ENCODE measurements at regions not wholly inside any gene's neighbourhood (a gene's known extent, or its start where the extent isn't known, plus 50 kb on each side); places are given as distances from the start of the nearest gene placed in this dataset.

DNA sequence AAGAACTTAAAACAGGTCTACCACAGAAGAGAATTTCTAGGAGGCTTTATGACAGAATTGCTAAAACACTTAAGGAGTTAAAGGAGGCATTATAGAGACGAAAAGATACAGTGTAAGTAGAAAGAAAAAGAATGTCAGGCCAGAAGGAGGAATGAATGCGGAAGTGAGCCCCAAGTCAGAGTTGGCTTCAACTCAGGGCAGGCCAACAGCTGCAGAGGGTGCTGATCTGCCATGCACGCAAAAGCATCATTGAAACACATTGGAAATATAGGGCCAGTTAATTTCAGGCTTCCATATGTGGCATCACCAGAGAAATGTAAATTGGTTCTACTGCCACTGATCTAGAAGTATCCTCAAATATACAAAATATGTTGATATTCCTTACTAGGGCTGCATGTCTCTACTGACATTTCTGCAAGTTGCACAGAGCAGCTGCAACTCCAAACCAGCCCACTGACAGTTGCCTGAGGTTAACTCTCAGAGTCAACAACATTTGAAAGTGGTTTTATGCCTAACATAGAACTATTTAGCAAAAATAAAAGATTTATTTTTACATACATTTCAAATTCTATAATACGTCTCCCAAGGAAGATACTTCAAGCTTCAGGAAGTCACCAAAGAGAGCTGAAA lies 324.1 kb downstream of the C11orf87 start:
- DNase-seq (ENCODE audit: low read depth in 2 of 3, low spot score in 1 of 3), result no peak

DNA sequence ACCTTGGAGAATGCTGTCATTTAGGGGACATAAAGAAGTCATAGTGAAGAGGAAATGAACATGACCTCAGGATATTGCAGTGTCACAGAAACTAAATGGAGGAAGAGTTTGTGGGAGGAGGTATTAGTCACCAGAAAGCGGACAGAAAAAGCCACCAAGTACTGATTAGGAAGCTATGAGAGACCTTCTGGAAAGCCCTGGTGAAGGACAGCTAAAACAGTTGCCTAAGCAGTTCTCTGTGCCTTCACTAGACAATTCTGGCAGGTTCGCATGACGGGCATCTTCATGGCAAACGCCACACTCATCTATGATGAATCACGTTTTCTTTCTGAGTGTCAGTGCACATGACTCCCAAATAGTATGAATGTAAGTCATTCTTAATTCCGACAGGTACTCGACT lies 325.8 kb downstream of the C11orf87 start:
- DNase-seq (ENCODE audit: low read depth in 2 of 3, low spot score in 1 of 3), result no peak

DNA sequence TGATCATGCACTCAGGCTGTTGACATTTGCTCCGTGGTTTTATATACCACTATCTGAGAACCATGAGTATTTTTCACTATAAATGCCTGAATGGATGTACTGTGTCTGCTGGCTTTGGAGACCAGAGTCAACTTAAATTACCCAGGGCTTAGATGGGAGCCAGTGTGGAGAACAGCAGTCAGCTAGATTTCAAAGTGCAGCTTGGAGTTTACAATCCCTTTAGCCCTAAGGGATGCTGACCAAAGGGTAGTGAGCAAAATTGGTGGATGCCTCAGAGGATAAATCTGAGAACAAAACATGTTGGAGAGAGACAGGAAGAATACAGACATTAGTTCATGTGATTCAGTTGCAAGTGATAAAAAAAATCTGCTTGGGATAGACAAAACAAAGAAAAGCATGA lies 327.5 kb downstream of the C11orf87 start:
- DNase-seq (ENCODE audit: low read depth in 2 of 3, low spot score in 1 of 3), result no peak

GRCh38 chr11:109750964-109751363 lies 329.0 kb downstream of the C11orf87 start:
- no peak for DNase-seq (ENCODE audit: low read depth in 2 of 3, low spot score in 1 of 3)

- no peak for DNase-seq (ENCODE audit: low read depth in 2 of 3, low spot score in 1 of 3)
These were observed 330.3 kb downstream of the C11orf87 start for GRCh38 chr11:109752212-109752825.

GRCh38 chr11:109756521-109756920 lies 334.5 kb downstream of the C11orf87 start:
- no peak for DNase-seq (ENCODE audit: low read depth in 2 of 3, low spot score in 1 of 3)

GRCh38 chr11:109756951-109757350 lies 335.0 kb downstream of the C11orf87 start:
- DNase-seq (ENCODE audit: low read depth in 2 of 3, low spot score in 1 of 3), result no peak

DNA sequence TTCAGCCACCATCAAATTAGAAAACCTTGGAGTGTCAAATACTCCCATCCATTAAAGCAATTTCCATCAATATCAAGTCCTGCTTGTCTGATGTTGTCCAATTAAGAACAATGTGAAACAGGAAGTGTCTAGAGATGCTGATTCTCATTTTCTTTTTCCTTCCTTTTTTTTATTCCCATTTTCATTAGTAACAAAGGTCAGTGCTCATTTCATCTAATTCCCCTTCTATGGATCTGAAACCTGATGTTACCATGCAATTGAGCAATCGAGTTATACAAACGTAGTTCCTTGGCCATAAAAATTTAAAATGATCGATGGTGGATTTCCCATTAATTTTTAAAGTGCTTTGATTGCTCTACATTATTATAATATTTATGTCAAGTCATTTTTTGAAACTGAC lies 330.6 kb upstream of the ZC3H12C start:
- DNase-seq (ENCODE audit: low read depth in 2 of 3, low spot score in 1 of 3), result no peak

GRCh38 chr11:109765709-109766311 lies 327.4 kb upstream of the ZC3H12C start:
- DNase-seq (ENCODE audit: low read depth in 2 of 3, low spot score in 1 of 3), result no peak

- no peak for DNase-seq (ENCODE audit: low read depth in 2 of 3, low spot score in 1 of 3)
These were observed 323.3 kb upstream of the ZC3H12C start for GRCh38 chr11:109769858-109770257.

- DNase-seq (ENCODE audit: low read depth in 2 of 3, low spot score in 1 of 3), result no peak
These were observed 322.9 kb upstream of the ZC3H12C start for GRCh38 chr11:109770323-109770722.

GRCh38 chr11:109772892-109773291 lies 320.3 kb upstream of the ZC3H12C start:
- no peak for DNase-seq (ENCODE audit: low read depth in 2 of 3, low spot score in 1 of 3)

GRCh38 chr11:109775686-109776085 lies 317.5 kb upstream of the ZC3H12C start:
- no peak for DNase-seq (ENCODE audit: low read depth in 2 of 3, low spot score in 1 of 3)

DNA sequence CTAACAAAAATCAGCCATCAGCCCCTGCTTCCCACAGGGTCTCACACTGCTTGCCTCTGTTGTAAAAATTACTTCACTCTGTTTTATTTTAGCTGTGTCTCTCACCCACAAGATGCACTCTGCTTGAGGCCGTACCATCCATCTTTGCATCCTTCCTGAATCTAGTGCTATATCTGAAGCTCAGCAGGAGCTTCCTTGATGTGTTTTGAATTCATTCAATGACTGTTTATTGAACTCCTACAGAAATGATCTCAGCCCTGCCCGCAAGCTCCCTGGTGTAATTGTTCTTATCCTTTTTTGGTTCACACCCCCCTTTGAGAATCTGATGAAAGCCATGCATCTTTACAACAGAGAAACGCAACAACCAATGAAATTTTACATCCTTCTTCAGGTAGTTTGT lies 310.2 kb upstream of the ZC3H12C start:
- DNase-seq (ENCODE audit: low read depth in 2 of 3, low spot score in 1 of 3), result no peak

DNA sequence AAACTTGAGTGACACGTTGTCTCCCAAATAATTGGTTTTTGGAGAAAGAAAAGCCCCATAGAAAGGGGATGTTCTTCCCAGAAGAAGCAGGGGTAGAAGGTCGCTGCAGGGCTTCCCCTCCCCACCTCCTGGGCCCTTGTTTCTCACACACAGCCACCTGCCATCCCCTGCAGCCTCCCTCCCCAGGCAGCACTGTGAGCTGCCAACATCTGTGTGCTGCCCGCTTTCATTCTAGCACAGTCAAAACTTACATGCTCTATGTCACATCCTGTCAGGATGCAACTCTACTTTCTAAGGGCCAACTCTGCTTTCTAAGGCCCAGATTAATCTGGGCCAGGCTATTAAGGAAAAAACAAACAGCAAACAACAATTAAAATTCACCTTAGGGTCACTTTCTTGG lies 309.4 kb upstream of the ZC3H12C start:
- no peak for DNase-seq (ENCODE audit: low read depth in 2 of 3, low spot score in 1 of 3)

GRCh38 chr11:109784536-109784935 lies 308.7 kb upstream of the ZC3H12C start:
- DNase-seq (ENCODE audit: low read depth in 2 of 3, low spot score in 1 of 3), result no peak

GRCh38 chr11:109785198-109785597 lies 308.0 kb upstream of the ZC3H12C start:
- no peak for DNase-seq (ENCODE audit: low read depth in 2 of 3, low spot score in 1 of 3)

DNA sequence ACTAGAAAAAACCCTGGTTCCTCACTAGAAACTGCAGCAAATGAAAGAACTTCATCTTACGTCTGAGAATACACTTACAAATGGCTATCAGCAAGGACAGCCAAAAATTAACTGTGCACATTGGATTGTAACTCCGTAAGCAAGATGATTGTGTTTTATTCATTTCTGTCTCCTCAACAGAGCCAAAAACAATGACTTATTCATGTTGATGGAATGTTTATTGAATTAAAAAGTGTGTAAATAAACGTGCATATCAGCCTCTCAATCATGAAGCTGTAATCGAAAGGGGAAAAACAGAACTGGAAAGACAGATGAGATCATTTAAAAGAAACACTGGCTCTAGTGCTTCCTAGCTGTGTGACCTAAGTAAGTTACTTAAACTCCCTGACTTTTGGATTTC lies 307.5 kb upstream of the ZC3H12C start:
- no peak for DNase-seq (ENCODE audit: low read depth in 2 of 3, low spot score in 1 of 3)

DNA sequence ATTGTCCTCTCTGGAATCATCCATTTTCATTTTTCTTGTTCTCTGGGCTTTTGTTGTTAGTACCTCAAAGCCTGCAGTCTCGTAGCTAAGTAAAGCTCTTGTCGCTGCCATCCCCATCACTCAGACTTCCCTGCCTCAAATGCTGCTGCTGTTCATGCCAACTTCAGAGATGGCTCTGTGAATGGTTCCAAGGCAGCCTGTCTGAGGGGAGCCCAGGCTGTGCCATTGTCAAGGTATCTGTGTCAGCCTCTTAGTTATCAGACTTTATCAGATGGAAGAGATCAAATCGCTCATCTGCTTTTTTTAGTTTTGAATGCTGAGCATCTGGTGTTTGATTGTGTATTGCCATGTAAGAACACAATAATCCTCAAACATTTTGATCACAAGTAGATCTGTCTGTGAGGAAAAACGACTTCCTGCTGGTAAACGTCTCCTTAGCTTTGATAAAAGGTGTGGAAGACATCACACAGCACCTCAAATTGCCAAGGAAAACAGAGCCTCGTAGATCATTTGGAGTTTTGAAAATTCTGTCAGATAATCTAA lies 304.2 kb upstream of the ZC3H12C start:
- DNase-seq (ENCODE audit: low read depth in 2 of 3, low spot score in 1 of 3), result no peak

DNA sequence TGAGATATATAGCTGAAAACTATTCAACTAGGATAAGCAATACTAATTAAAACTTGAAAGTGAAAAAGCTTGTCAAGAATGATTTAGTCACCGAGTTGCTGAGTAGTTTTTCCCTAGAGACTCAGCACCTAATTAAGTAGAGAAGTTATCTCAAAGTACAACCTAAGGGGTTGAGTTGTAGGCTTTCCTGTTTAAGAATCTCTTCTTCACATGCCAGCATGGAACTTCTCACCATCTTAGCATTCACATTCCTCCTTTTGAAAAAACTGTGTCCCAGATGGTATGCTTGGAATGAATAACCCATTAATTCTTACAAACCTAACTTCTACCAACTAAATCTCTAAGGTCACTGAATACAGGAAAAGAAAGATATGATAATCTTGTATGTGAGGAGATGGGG lies 303.3 kb upstream of the ZC3H12C start:
- DNase-seq (ENCODE audit: low read depth in 2 of 3, low spot score in 1 of 3), result no peak

DNA sequence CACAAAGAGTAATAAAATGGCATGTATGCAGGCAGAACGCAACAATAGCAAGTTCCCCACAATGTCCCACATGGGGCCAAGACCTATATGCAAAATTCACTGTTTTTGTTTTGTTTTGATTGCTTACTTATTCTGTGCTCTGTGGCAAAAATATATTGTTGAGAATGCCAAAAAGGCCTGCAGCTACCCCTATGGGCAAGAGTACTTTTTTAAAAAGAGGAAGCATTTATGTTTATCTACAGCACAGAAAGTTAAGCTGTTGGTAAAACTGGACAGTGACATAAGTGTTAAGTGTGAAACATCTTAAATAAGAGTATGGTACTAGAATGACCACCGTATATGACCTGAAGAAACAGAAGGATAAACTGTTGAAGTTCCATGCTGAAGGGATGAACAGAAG lies 301.9 kb upstream of the ZC3H12C start:
- DNase-seq (ENCODE audit: low read depth in 2 of 3, low spot score in 1 of 3), result no peak

- DNase-seq (ENCODE audit: low read depth in 2 of 3, low spot score in 1 of 3), result no peak
These were observed 298.7 kb upstream of the ZC3H12C start for GRCh38 chr11:109794501-109794900.

DNA sequence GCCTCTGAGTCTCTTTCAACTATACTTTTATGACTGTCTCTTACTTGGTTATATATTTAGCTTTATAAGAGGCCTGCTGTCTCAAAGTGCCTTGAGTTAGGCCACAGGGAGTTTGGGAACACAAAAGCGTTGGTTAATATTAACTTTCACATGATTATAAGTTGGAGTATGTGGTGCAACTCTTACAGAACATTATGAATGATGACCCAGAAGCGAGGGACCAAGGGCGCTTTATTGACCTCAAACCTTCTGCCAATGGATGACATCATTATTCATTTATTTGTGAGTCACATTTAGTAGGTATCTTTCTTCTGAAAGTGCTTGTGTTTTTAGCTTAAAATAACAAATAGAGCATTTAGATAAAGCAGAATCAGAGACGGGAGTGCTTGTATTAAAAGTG lies 298.0 kb upstream of the ZC3H12C start:
- DNase-seq (ENCODE audit: low read depth in 2 of 3, low spot score in 1 of 3), result no peak

Measured in stimulated activated CD4-positive, alpha-beta T cell treated with anti-CD3 and anti-CD28 coated beads, Interleukin-12 subunit alpha, Interleukin-12 subunit beta, amount 100 ng/mL, for 48 hours (primary cell).